HG03469 (cell line): ENCODE measurements at regions not wholly inside any gene's neighbourhood (a gene's known extent, or its start where the extent isn't known, plus 50 kb on each side); places are given as distances from the start of the nearest gene placed in this dataset.
"Not testable (repeated sequence)": the region's sequence is repeated elsewhere in the genome, so short reads cannot be mapped to it uniquely, and the experiment has no call there.

Source experiments
- ATAC-seq: cut with Tn5 transposase; IDR thresholded peaks from one replicate; pipeline ENCODE4 v1.9.1; 2021; ENCODE audit warnings: mild to moderate bottlenecking, moderate library complexity, moderate number of reproducible peaks; ENCODE audit not compliant: unreplicated experiment

- ATAC-seq, result no peak
Observed at GRCh38 chr18:35868915-35869314, 103.6 kb upstream of the RMP24 start.

DNA sequence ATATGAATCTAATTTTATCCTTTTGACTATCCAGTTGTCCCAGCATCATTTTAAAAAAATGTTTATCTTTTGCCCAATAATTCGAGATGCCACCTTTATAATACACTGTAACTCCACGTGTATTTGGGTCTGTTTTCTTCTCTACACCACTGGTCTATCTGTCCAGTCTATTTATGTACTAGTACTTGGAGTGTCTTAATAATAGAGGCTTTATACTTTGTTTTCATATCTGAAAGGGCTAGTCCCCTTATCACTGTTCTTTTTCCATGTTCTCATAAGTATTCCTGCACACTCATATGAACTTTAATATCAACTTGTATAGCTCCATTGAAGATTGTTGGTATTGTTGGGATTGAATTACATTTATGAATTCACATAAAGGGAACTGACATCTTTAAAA is 101.1 kb upstream of the RMP24 start:
- ATAC-seq, result no peak

DNA sequence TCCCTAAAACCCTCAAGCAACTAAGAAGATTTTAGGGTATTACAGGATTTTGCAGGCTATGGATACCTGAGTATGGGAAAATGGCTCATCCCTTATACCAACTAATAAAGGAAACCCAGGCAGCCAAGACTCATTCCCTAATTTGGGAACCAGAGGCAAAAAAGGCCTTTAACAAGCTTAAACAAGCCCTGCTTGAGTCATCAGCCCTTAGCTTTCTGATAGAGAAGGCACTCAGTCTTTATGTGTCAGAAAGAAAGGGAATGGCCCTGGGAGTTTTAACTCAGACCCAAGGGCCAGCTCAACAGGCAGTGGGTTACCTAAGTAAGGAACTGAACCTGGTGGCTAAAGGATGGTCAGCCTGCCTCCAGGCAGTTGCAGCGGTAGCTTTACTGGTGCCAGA is 96.9 kb upstream of the RMP24 start:
- no peak for ATAC-seq

GRCh38 chr18:35876243-35876642 is 96.2 kb upstream of the RMP24 start:
- no peak for ATAC-seq

- ATAC-seq, result no peak
Observed at GRCh38 chr18:35880788-35881455, 91.6 kb upstream of the RMP24 start.

GRCh38 chr18:35888329-35888728 is 84.2 kb upstream of the RMP24 start:
- ATAC-seq, result no peak

DNA sequence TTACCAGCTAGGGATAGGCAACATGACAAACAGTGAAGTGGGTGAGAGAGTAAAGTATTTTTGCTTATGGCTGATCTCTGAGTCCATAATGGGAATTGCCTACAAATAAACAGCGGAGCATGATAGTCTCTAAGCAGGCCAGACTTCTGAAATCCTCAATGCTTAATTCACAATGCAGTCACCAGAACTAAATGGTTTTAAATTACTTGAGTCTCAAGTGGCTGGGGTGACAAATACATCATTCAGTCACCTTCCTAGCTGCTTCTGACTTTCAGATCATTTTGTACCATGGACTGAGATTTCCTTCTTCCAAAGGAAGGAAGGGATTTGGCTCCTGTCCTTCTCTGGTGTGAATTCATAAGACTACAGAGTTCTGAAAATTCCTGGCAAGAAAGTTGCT is 82.8 kb upstream of the RMP24 start:
- ATAC-seq, result no peak

DNA sequence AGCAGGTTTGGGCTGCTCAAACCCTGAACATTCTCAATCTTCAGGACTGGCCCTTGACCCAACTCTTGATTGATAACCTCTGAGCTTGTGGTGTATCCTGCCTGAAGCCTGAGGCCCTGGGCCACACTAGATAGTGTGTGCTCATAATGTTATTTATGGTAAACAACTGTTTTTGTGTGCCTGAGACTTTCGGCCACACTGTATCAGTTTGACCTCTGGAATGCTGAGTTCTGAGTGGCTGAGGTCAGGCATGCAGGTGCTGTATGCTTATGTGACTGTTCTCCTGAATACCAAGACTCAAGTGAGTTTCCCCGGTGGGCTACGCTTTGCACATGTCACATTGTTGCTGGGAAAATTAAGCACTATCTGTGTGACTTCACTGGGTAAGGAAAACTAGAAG is 82.2 kb upstream of the RMP24 start:
- ATAC-seq, result no peak

- ATAC-seq, result no peak
Observed at GRCh38 chr18:35892118-35892517, 80.4 kb upstream of the RMP24 start.

DNA sequence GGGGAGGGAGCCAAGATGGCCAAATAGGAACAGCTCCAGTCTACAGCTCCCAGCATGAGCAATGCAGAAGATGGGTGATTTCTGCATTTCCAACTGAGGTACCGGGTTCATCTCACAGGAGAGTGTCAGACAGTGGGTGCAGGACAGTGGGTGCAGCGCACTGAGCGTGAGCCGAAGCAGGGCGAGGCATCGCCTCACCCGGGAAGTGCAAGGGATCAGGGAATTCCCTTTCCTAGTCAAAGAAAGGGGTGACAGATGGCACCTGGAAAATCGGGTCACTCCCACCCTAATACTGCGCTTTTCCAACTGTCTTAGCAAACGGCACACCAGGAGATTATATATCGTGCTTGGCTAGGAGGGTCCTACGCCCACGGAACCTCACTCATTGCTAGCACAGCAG is 75.0 kb upstream of the RMP24 start:
- not testable (repeated sequence) for ATAC-seq

GRCh38 chr18:35904389-35905037 is 68.0 kb upstream of the RMP24 start:
- no peak for ATAC-seq

- no peak for ATAC-seq
Observed at GRCh38 chr18:35905436-35905835, 67.0 kb upstream of the RMP24 start.

DNA sequence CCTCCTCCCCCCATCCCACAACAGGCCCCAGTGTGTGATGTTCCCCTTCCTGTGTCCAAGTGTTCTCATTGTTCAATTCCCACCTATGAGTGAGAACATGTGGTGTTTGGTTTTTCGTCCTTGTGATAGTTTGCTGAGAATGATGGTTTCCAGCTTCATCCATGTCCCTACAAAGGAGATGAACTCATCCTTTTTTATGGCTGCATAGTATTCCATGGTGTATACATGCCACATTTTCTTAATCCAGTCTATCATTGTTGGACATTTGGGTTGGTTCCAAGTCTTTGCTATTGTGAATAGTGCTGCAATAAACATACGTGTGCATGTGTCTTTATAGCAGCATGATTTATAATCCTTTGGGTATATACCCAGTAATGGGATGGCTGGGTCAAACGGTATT is 66.2 kb upstream of the RMP24 start:
- ATAC-seq, result not testable (repeated sequence)

DNA sequence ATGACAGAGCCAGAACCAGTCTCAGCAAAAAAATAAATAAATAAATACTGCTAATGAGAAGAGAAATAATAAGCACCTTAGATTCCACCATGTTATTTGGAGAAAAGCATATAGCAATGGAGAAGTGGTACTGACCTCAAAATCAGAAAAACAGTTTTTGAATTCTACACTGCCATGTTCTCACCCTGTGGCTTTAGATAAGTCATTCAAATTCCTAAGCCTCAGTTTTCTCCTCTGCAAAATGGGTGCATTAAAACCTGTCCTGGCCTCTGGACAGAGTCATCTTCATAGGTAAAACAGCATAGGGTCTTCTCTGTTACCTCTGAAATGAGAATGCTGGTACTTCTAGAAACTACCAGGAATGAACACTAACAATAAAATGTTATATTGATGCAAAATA is 62.2 kb upstream of the RMP24 start:
- no peak for ATAC-seq

- ATAC-seq, result no peak
Observed at GRCh38 chr18:35912332-35912731, 60.1 kb upstream of the RMP24 start.

GRCh38 chr18:35915056-35915455 is 57.4 kb upstream of the RMP24 start:
- no peak for ATAC-seq

DNA sequence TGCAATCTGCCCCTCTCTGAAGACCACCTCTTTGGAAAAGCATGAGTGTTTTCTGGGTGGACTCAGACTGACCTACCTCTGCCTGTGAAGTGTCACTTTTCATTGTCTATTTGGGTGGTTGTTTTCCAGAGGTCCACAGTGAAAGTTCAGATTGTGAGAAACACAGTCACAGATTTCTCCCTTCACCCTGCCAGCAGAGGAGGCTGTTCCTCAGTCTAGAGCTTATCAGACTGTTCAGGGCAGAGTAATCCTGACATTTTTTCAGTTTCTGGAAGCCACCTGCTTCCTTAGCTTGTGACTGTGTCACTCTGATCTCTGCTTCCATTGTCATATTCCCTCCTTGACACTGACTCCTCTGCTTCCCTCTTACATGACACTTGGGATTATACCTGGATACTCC is 55.4 kb upstream of the RMP24 start:
- ATAC-seq, result no peak

- no peak for ATAC-seq
Observed at GRCh38 chr18:35918564-35918963, 53.9 kb upstream of the RMP24 start.

- no peak for ATAC-seq
Observed at GRCh38 chr18:35919179-35919578, 53.3 kb upstream of the RMP24 start.

DNA sequence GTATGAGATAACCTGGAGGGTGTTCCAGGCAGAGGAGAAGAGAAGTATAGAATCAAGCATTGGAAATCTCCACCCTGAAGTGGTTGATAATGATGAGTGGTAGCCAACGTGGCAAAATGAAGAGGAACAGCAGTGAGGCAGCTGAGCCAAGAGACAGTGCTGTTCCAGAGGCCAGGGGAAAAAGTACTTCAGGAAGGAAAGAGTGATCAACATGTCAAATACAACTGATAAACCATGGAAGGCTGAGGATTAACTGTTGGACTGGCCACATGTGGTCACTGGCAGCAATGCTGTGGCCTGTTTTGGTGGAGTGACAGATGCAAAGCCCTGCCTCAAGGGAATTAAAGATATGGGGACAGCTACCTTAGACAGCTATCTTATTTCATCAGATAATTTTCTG is 51.9 kb upstream of the RMP24 start:
- ATAC-seq, result no peak
